HL-60 (cell line): ENCODE measurements at regions not wholly inside any gene's neighbourhood (a gene's known extent, or its start where the extent isn't known, plus 50 kb on each side); places are given as distances from the start of the nearest gene placed in this dataset.

Experiments used
- DNase-seq, 2 experiments: peaks; one replicate each; pipeline ENCODE4 v3.0.0-alpha.2; 2010 to 2020; ENCODE audit warnings: low read depth in 1 of 2, low spot score in 1 of 2
- H3K27ac ChIP-seq: fragments of 250-450 bp; sonication (Bioruptor Pico); replicated peaks from 2 replicates; pipeline ENCODE4 v1.5.1; 2020; ENCODE audit warnings: mild to moderate bottlenecking, moderate library complexity
- H3K27me3 ChIP-seq: fragments of 250-450 bp; sonication (Bioruptor Pico); 2 replicates; pipeline ENCODE4 v1.5.1; 2021; ENCODE audit warnings: mild to moderate bottlenecking, moderate library complexity; ENCODE audit not compliant: insufficient read depth, poor library complexity, severe bottlenecking
- H3K4me3 ChIP-seq: replicated peaks from 2 replicates; pipeline ENCODE4 v1.5.1; 2011; ENCODE audit warnings: mild to moderate bottlenecking, control low read depth, low read length; ENCODE audit not compliant: insufficient read depth
- GABPA ChIP-seq: IDR thresholded peaks from 2 replicates; pipeline ENCODE4 v1.6.1; 2012; ENCODE audit warnings: low read depth
- POLR2AphosphoS5 ChIP-seq: IDR thresholded peaks from 2 replicates; pipeline ENCODE4 v1.6.1; 2012; ENCODE audit warnings: low read depth
- SPI1 ChIP-seq: IDR thresholded peaks from 2 replicates; pipeline ENCODE4 v1.6.1; 2012; ENCODE audit warnings: low read depth, mild to moderate bottlenecking, borderline replicate concordance
- TF ChIP-seq, protein P1 (sequence below): IDR thresholded peaks from one replicate; pipeline ENCODE4 v1.5.1; 2011; ENCODE audit warnings: low read length, control low read depth, inconsistent platforms; ENCODE audit not compliant: insufficient read depth
- TF ChIP-seq, protein P2 (sequence below): IDR thresholded peaks from 2 replicates; pipeline ENCODE4 v1.6.1; 2012; ENCODE audit warnings: low read depth; ENCODE audit not compliant: insufficient replicate concordance

DNA sequence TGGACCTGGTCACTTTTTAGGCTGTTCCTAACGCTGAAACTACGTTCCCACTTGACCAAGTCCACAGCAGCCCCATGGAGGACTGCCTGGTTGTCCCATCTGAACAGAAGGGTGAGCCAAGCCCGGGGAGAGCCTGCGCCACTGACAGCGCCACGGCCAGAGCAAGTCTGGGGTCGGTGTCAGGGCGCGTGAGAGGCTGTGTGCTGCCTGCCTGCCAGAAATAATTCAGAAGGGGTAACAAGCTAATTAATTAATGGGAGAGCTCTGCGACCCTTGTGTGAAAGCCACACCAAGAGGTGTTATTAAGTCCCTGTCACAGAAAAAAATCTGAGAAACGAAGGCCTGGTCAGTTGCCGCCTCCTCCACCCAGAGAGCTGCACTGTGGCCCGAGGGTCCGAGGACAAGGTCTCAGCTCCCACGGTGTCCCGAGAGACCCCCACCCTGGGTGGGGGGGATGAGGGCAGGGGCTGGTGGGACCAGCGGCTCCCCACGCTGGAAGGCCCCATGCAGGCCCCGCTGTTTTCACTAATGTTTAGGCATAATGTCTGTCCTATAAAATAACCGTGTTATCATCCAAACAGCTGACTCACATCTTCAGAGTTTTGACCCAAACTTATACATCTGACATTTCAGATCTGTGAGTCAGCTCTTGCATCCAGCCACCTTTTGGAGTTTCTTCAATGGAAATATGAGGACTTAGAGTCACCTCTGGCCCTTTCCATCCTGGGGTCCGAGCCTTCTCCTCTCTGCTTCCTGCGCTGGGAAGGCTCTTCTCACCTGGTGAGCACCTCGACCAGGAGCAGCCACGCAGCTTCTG lies 58.5 kb downstream of the DLL1 start:
- TF ChIP-seq GABPA, result no peak
- TF ChIP-seq POLR2AphosphoS5, result no peak
- TF ChIP-seq, protein P1, sequence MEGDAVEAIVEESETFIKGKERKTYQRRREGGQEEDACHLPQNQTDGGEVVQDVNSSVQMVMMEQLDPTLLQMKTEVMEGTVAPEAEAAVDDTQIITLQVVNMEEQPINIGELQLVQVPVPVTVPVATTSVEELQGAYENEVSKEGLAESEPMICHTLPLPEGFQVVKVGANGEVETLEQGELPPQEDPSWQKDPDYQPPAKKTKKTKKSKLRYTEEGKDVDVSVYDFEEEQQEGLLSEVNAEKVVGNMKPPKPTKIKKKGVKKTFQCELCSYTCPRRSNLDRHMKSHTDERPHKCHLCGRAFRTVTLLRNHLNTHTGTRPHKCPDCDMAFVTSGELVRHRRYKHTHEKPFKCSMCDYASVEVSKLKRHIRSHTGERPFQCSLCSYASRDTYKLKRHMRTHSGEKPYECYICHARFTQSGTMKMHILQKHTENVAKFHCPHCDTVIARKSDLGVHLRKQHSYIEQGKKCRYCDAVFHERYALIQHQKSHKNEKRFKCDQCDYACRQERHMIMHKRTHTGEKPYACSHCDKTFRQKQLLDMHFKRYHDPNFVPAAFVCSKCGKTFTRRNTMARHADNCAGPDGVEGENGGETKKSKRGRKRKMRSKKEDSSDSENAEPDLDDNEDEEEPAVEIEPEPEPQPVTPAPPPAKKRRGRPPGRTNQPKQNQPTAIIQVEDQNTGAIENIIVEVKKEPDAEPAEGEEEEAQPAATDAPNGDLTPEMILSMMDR, result no peak
- TF ChIP-seq, protein P2, sequence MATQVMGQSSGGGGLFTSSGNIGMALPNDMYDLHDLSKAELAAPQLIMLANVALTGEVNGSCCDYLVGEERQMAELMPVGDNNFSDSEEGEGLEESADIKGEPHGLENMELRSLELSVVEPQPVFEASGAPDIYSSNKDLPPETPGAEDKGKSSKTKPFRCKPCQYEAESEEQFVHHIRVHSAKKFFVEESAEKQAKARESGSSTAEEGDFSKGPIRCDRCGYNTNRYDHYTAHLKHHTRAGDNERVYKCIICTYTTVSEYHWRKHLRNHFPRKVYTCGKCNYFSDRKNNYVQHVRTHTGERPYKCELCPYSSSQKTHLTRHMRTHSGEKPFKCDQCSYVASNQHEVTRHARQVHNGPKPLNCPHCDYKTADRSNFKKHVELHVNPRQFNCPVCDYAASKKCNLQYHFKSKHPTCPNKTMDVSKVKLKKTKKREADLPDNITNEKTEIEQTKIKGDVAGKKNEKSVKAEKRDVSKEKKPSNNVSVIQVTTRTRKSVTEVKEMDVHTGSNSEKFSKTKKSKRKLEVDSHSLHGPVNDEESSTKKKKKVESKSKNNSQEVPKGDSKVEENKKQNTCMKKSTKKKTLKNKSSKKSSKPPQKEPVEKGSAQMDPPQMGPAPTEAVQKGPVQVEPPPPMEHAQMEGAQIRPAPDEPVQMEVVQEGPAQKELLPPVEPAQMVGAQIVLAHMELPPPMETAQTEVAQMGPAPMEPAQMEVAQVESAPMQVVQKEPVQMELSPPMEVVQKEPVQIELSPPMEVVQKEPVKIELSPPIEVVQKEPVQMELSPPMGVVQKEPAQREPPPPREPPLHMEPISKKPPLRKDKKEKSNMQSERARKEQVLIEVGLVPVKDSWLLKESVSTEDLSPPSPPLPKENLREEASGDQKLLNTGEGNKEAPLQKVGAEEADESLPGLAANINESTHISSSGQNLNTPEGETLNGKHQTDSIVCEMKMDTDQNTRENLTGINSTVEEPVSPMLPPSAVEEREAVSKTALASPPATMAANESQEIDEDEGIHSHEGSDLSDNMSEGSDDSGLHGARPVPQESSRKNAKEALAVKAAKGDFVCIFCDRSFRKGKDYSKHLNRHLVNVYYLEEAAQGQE, result no peak
- no peak for TF ChIP-seq SPI1
- Histone ChIP-seq H3K4me3 (no peak overlapping the region), H3K27ac (no peak overlapping the region), H3K27me3 (no peaks in the 10 kb centered on the region)
- no peak for DNase-seq

DNA sequence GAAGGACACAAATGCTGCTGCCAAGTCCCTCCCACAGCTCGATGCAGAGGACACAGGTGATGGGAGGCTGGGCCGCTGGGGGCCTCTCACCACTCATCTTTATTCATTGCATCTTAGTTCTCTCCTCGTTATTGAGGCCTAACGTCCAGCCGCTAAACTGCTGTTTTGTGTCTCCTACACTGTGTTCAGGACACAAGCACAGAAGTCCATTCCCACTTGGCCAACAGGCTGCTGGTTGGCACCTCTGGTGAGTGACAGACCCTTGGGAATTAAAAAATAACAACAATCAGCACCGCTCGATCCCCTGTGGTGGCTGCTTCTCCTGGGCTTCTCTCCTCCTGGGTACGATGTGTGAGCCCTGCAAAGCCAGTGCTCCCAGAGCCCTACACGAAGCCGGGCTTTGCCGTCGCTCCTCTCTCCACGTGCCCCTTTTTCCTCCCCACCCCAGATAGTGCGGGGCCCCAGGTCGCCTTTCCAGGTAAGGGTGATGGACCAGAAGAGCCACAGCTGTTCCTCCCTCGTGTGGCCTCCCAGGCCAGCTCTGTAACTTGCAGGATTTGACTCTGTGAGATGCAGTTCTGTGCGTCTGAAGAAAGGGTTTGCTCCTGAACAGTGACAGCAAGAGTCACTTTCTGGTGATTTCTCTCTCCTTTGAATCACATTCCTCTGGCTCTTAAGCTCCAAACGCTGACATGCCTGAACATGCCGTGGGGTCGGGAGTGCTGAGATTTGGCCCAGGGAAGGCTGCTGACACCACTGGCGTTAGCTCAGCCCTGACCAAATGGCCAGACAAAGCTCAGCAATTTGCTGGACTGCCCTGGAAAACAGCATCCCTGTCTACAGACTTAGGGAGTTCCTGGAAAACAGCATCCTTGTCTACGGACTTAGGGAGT lies 59.3 kb downstream of the DLL1 start:
- TF ChIP-seq GABPA (no peak), SPI1 (no peak), POLR2AphosphoS5 (no peak)
- TF ChIP-seq, protein P2, result no peak
- TF ChIP-seq, protein P1, result no peak
- Histone ChIP-seq H3K4me3 (no peak overlapping the region), H3K27ac (no peak overlapping the region), H3K27me3 (no peaks in the 10 kb centered on the region)
- DNase-seq, result no peak

DNA sequence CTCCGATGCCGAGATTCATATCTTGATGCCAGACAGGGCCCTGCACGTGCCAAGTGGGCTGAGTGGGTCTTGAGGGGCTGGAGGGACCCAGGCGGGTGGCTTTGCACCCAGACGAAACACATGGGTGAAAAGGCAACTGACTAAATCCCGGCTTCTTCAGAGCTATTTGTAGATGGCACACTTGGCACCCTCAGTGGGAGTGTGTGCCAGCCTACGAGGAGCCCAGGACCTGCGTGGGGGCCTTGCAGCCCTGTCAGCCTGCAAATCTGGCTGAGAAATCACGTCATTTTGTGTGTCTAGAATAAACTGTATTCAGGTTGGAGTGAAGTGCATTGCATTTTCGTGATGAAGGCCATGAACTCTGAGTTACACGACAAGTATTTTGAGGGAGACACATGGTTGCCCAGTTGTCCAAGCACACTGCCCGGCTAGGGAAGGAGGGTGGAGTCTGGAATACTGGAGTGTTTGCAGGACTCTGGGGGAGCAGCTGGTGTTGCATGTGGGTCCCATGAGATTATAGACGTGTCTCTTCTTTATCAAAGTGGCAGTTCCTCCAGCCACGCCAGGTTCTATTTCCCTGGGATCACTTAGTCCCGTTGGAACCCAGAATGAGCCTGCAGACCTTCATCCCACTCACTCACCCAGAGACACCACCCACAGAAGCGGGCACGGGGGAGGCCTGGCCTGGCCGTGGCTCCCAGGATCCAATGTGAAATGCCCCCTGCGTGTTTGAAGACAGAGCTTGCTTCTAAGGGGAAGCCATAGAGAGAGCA lies 60.2 kb downstream of the DLL1 start:
- TF ChIP-seq, protein P1, result no peak
- TF ChIP-seq, protein P2, result no peak
- TF ChIP-seq POLR2AphosphoS5, result no peak
- no peak for TF ChIP-seq SPI1
- TF ChIP-seq GABPA, result no peak
- H3K27me3 ChIP-seq, result no peaks in the 10 kb centered on the region
- H3K4me3 ChIP-seq, result no peak overlapping the region
- DNase-seq, result no peak
- no peak overlapping the region for H3K27ac ChIP-seq
